CD4-positive, alpha-beta T cell treated with Interleukin-17A for 4 hours (primary cell): ENCODE measurements at regions not wholly inside any gene's neighbourhood (a gene's known extent, or its start where the extent isn't known, plus 50 kb on each side); places are given as distances from the start of the nearest gene placed in this dataset.

Source experiments
- DNase-seq: peaks from one replicate; pipeline ENCODE4 v3.0.0-alpha.2; 2020; ENCODE audit warnings: mixed read lengths

- no peak for DNase-seq
Observed at GRCh38 chr14:54316652-54317051, 80.2 kb upstream of the CDKN3 start.

GRCh38 chr14:54317391-54317790, 79.4 kb upstream of the CDKN3 start:
- no peak for DNase-seq

DNA sequence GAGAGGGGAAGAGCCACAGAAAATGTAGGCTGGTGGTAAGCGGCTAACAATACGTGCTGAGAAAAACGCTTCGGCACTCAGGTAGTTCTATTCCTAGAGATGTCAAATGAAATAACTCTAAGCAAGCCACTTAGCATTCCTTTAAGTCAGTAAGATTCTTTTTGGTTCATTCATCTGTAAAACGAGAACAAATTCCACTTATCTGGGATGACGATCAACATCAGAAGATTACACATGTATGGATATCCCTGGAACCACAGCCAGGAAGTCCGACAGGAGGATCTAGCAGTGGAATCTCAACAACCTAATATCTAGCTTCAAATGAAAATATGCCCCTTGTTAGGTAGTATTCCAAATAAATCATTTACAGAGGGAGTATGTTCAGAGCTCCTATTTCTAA, 74.6 kb upstream of the CDKN3 start:
- no peak for DNase-seq

DNA sequence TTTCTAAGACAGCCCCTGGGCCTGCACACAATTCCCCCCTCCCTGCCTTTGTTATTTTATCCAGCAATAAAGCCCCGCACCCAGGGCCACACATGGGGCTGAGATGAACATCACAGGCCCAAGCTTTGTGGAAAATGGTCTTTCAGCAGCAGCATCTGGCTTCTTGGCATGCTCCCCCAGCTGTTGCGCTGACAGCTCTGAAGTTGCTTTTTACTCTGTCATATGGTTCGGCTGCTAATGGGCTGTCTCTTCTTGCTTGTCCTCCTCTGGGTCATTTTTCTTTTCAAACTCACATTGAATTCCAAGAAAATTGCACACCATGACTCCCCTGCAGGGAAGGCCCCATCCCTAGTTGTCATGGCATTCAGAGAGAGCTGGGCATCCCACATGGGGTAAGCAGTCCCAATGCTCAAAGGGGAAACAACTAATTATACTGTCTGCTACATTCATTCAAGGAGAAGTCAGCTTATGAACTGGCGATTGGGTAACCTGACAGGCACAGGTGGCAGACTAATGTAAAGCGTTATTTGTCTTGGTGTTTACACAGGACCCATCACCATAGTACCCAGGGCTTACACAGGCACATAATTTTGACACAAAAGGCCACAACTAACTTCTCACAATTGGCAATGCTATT, 74.0 kb upstream of the CDKN3 start:
- DNase-seq, result no peak

DNA sequence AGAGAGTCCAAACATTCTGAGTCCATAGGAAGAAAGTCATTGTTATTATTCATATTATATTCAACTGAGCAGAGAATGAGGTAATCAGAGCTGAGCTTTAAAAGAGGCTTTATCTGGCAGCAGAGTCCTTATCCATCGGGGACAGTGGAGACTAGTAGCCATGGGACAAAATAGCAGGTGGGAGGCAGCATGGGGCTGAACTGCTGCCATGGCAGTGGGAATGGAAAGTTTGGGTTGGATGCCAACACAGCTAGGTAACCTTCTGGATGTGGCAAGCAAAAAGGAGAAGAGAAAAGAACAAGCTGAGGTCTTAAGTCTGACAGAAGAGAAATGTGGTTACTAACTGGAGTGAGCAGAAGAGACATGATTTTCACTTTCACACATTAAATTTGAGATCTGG, 71.0 kb upstream of the CDKN3 start:
- DNase-seq, result no peak

DNA sequence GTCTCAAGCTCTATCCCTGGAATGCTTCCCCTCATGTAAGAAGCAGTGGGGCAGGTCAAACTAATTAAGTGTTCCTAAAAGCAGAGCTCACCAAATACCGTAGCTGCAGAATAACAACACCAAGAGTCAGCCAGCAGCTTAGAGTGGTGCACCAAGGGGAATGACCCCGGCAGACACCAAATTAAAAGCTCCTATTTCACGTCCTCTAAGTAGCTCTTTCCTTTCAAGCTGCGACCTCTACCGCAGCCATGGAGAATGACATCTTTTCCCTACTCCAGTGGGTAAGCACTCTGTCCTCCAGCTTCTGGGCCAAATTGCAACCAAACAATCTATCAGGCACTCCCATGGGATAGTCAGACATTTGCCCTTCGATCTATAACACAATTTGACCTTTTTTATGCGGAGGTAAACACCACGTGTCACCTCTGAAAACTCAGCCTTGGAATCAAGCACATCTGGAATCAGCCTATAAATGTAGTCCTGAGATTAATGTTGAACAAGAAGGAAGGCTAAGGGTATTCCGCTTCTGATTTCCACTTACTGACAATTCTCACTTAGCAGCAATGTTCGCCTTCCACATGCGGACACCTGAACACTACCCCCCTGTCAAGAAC, 67.6 kb upstream of the CDKN3 start:
- no peak for DNase-seq

DNA sequence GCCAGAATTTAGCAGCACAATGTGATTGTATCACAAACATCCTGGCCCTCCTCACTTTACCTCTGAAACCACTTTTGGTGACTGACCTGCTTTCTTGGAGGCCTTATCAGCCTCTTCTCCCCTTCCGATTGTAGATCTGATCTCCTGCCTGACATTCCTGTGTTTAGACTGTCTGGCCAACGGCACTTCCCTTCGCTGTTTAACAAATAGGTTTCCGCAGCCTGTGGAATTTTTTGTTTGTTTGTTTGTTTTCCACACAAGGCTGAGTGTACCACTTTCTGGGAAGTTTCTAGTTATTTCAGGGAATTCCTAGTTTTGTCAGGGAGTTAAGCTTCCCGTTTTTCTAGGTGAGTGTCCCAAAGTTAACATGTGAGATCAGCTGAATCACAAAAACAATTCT, 65.9 kb upstream of the CDKN3 start:
- no peak for DNase-seq

GRCh38 chr14:54331516-54331915, 65.3 kb upstream of the CDKN3 start:
- no peak for DNase-seq

DNA sequence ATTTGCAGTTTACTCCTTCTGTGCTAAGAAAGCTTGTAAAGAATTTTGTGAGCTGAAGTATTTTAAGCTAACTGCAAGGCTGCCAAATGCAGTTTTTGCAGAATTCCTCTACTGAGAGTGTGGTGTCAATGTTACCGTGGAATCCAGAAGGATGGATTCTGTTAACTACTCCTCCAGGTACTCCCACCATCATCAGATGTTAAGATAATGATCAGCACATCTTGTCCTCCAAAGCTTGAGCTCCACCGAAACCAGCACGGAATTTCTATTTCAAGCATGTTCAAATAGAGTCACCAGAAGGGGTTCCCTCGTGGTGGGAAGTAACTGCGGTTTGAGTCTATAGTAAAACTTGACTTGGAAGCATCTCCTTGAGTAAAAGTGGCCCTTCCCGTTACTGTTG, 64.3 kb upstream of the CDKN3 start:
- DNase-seq, result no peak

DNA sequence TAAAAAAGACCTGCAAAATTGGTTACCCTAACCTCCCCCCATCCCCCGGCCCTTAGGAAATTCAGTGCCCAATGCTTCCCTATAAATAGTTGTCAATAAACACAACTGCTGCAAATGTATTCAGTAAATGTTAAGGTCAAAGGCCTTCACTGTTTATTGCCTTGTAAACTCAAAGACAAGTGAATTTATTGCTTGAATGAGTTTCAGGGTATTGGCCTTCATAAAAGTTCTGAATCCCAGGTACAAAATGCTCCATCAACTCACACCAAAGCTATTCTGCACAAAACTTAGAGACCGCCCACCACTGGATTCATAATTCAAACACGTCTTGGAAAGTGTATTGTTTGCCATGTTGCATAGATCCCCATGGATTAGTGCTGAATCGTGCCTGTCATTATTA, 63.3 kb upstream of the CDKN3 start:
- no peak for DNase-seq

DNA sequence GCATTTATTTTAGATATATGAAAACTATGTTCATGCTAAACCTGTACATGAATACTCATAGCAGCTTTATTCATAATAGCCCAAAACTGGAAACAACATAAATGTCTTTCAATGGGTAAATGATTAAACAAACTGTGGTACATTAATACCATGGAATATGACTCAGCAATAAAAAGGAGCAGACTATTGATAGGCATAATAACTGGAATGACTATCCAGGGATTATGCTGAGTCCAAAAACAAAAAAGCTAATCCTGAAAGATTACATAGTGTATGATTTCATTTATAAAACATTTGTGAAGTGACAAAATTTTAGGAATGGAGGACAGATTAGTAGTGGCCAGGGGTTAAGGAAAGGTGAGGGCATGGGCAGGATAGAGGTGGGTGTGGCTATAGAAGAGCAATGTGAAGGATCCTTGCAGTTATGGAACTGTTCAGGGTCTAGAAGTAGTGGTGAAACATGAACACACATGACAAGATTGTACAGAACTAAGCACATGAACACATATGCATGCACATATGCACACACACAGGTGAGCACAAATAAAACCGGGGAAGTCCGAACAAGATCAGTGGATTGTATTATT, 61.1 kb upstream of the CDKN3 start:
- DNase-seq, result no peak

- DNase-seq, result no peak
Observed at GRCh38 chr14:54337314-54337713, 59.5 kb upstream of the CDKN3 start.

DNA sequence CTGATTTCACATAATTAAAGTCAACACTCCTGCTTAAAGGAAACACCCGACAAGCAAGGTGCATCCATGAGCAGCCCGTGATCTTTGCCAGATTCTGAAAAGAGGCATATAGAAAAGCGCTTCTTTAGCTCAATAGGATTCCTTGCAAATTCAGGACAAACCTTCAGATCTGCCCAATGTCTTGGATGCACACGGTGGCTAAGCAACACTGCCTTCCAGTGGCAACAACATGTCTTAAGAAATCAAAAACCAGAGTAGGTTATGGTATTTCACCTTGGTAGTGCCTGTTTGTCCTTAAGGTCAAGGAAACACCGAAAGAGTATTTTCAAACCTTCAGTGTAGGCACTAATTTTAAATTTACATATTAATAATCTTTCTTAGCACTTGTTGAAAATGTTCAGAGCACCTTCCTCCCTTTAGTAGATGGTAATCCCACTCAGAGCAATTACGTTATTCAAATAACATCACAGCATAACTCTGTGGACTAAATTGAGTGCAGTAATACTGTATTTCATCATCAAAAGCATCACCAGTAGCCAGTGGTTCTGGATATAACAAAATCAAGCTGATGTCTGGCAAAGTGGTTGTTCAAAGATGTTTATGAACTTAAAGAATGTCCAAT, 58.0 kb upstream of the CDKN3 start:
- DNase-seq, result no peak

DNA sequence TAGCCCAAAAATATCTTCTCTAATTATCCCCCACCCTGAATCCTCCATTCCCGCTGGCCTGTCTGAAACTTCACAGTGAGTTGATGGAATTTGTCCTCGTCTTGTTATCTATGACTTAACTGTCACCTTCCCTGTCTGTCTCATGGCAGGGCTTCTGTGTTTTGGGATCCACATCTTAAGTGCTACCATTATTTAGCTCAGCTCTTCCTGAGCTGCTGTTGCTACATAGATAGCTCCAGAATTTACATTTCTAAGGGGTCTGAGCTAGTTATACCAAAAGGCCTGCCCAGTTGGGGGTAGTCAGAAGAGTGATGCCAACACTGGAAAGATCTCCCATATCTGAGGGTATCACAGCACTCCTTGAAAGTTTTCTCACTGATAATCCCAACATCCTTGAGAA, 57.0 kb upstream of the CDKN3 start:
- DNase-seq, result no peak

DNA sequence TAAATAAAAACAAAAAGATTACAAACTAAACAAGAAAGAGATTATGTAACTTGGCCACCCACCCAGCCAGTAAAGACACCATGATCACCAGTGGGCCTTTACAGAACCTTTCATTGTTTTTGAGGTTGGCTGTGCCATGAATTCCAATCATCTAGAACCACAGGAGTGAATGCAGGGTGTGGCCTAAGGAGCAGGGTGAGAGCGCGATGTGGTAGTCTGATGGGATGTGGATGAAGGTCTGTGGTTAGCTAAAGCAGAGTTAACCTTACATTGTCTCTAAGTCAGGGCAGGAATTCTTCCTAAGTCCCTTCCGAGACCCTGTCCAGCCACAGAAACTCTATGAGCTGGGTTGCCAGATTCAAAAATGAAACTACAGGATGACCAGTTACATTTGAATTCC, 54.0 kb upstream of the CDKN3 start:
- DNase-seq, result no peak

DNA sequence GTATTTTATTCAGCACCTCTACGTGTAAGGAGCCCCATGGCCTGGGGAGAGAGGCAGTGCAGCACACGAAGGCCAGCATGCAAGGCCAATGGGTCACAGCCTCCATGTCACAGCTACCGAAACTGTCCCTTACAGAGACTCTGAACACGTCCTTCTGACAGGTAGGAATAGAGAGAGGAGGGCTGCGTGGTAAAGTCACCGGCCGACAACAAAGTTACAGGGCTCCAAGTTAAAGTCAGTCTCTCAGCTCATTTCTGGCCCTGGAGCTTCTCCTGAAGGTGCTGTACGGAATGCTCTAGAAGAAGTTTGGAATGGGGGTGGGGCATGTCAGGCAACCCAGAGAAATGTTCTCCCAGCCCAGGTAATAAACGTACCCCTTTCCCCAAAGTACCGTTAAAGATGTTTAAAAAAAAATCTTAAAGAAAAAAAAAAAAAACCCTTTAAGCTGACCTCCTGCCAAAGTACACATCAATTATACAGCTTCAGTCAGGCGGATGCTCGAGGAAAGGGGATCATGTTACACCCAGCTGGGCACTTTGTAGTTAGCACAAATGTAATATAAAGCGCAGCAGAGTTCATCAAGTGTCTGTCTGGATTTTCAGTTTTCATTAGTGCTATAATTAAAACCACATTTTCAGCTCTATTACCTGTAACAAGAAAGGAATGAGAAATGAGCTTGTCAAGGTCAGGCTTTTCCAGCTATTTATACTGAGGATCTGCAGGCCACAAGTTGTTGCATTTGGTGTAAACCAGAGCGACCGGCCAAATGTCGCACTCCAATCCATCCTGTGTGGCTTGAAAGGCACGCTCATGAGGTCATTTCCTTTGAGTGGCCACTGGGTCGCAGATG, 53.3 kb upstream of the CDKN3 start:
- no peak for DNase-seq

GRCh38 chr14:54344445-54344844, 52.4 kb upstream of the CDKN3 start:
- no peak for DNase-seq

DNA sequence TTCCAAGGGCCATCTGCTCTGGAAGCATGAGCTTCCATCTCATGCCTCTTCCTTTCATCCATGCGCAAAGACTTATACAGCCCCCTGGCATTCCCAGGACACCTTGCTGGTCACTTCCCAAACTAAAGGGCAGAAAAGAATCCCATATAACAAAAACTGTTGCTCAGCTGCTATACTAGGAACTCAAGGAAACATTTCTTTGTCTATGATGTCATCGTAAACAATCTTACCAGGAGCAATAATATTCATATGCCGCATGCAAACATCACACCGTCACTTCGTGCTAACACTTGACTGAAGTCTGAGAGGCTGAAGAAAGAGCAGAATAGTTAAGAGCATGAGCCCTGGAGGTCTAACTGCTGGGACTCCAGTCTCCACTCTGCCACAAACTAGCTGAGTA, 50.5 kb upstream of the CDKN3 start:
- no peak for DNase-seq
